ENCODE measurements at regions not wholly inside any gene's neighbourhood (a gene's known extent, or its start where the extent isn't known, plus 50 kb on each side); places are given as distances from the start of the nearest gene placed in this dataset.
A peak's percentile ranks its signal among the peaks of the same experiment; 100 is the strongest.

DNA sequence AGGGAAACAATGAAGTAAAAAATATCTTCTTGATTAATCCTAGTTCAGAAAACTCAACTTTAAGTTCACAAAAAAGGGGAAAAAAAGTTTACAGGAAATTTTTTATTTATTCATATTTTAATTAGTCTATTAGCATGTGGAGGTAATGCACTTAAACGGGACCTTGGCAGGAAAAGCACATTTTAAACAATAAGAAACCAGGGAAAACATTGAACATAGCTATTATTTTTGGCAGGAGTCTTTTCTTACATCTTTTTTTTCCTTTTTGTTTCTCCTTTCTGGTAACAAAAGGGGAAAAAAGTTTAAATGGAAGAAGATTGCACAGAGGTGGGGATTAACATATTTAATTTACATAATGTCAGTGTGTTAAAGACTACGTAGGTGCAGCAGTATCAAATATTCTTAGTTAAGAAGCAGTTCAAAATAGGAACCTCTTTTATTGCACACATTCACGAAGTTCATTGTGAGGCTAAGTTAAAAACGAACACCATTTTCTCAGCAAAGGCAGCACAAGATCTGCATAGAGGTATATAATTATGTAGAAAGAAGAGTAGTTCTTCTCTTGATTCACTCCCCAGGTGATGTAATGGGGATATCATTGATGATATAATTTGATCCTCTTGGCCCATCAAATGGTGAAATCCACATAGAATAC lies 940.5 kb downstream of the CDH11 start:
- Mint-ChIP-seq H3K36me3 (peaks cover 8 to 14% of the 10 kb centered on the region in 2 donors), H3K9me3 (peaks cover 22 to 30% of the 10 kb centered on the region in 2 donors), H3K27ac (no peak overlapping the region)
- ATAC-seq = no peak
- DNase-seq (ENCODE audit: low spot score in 2 of 2) = no peak

DNA sequence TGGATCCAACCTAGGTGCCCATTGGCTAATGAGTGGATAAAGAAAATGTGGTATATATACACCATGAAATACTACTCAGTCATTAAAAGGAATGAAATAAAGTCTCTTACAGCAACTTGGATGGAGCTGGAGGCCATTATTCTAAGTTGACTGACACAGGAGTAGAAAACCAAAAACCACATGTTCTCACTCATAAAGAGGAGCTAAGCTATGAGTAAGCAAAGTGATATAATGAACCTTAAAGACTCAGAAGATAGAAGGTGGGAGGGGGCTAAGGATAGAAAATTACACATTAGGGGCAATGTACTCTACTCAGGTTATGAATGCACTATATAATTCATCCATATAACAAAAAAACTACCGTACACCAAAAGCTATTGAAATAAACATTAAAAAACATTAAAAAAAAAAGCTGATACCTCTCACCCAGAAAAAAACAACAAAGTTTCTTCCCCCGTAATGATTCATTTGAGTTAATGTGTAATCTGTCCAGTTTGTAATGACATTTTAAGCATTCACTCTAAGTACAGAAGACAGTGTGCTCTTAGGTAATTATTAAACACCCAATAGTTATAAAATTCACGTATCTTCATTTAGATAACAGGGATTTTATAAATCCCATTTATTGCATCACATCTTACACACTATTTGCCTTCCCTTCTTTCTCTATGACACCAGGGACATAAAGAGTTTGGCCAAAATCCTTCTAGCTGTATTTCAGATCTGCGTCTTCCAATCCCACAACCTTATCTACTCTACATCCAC lies 941.5 kb downstream of the CDH11 start:
- no peak overlapping the region for H3K27ac Mint-ChIP-seq
- peaks cover 8 to 14% of the 10 kb centered on the region in 2 donors for H3K36me3 Mint-ChIP-seq
- ATAC-seq = no peak
- peaks cover 18 to 26% of the 10 kb centered on the region in 2 donors for H3K9me3 Mint-ChIP-seq
- DNase-seq (ENCODE audit: low spot score in 2 of 2) = no peak

DNA sequence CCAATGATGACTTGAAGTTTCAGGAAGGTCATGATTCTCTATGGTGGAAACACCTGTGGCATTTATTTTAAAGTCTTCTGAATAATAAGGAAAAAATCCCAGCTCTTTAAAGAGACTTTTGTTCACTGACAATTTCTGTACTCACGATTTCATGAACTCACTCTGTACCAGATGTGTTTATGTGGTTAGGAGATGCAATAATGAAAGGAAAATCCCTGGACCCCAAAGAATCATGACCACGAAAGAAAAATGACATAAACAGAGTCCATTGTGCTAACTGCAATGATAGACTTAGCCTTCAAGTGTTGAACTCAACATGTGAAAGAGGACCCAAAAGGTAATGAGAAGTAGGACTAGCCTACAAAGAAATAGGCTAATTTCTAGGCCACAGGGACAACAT lies 947.5 kb downstream of the CDH11 start:
- Mint-ChIP-seq H3K36me3 (peaks cover 8 to 12% of the 10 kb centered on the region in 2 donors), H3K9me3 (peaks cover 30 to 31% of the 10 kb centered on the region in 2 donors), H3K27ac (no peak overlapping the region)
- no peak for ATAC-seq
- no peak for DNase-seq (ENCODE audit: low spot score in 2 of 2)

DNA sequence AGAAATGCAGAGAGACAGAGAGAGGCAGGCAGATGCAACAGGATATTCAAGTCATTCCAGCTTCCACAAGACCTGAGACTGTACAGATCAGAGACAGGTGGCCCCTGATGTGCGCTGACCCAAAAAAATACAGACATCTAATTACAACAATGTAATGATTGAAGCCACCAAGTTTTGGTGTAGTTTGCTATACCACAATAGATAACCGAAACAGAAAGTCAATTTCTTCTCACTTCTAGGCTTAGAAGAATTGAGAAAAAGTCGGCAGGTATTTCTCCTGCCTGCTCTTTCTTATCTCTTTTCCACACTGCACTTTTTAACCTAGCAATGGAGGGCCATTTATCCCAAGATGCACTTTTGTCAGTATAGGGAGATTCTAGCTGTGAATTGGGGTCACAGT lies 949.2 kb downstream of the CDH11 start:
- Mint-ChIP-seq H3K36me3 (peaks cover 10 to 11% of the 10 kb centered on the region in 2 donors), H3K9me3 (peaks cover 29 to 30% of the 10 kb centered on the region in 2 donors), H3K27ac (no peak overlapping the region)
- DNase-seq (ENCODE audit: low spot score in 2 of 2) (no peak), ATAC-seq (no peak)

DNA sequence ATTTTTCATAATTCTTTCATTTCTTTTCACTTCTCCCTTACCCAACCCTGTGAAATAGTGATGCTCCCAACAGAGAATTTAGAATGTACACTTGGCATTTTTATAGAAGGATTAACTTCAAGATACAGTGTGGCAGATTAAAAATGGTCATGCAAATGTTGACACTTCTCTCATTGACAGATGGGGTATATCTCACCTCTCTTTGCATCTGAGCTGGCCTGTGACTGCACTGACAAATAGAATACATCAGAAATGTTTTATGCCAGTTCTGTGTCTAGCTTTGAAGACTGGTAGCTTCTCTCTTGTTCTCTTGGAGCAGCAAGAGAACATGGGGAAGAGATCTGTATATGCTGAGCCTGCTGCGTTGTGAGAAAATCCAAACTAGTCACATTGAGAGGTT lies 949.6 kb downstream of the CDH11 start:
- H3K36me3 Mint-ChIP-seq = peaks cover 6 to 7% of the 10 kb centered on the region in 2 donors
- H3K27ac Mint-ChIP-seq = no peak overlapping the region
- no peak for DNase-seq (ENCODE audit: low spot score in 2 of 2)
- ATAC-seq = no peak
- H3K9me3 Mint-ChIP-seq = peaks cover 25 to 26% of the 10 kb centered on the region in 2 donors

DNA sequence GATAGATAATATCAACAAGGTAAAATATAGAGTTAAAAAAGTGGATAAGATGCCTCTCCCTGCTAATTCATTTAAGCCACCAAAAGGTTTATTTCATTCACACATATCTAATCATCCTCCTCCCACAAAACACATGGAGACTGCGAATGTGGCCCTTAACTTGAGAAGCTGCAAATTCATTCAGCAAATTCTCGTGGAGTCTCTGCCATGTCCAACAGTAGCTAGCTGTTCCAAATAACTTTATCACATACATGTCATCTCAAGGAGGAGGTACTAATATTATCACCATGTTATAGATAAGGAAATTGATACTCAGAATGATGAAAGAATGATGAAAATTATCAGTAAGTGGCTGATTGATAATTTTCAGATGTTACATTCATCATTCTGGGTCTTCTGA lies 950.2 kb downstream of the CDH11 start:
- DNase-seq (ENCODE audit: low spot score in 2 of 2) = no peak
- ATAC-seq = no peak
- peaks cover 24 to 25% of the 10 kb centered on the region in 2 donors for H3K9me3 Mint-ChIP-seq
- no peak overlapping the region for H3K27ac Mint-ChIP-seq
- H3K36me3 Mint-ChIP-seq = peaks cover 5% of the 10 kb centered on the region in 2 donors

DNA sequence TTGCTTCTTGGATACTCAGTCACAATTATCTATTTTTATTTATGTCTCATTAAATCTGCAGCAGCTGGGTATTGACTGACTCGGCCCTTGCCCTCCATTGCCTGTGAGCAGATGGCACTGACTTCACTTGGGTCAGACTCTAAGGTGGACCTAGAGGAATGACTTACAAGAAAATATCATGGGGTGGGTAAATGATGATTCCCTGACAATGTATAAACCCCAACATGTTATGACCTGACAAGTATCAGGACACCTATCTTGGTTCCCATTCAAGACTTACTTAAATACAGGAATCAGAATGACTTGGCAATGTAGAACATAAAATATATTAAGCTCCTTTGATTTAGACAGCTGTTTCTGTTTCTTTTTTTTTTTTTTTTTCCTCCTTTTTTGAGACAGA lies 953.5 kb downstream of the CDH11 start:
- Mint-ChIP-seq H3K27ac (no peak overlapping the region), H3K9me3 (peaks cover 22 to 33% of the 10 kb centered on the region in 2 donors), H3K36me3 (peaks cover 5 to 11% of the 10 kb centered on the region in 2 donors)
- no peak for ATAC-seq
- DNase-seq (ENCODE audit: low spot score in 2 of 2) = no peak

DNA sequence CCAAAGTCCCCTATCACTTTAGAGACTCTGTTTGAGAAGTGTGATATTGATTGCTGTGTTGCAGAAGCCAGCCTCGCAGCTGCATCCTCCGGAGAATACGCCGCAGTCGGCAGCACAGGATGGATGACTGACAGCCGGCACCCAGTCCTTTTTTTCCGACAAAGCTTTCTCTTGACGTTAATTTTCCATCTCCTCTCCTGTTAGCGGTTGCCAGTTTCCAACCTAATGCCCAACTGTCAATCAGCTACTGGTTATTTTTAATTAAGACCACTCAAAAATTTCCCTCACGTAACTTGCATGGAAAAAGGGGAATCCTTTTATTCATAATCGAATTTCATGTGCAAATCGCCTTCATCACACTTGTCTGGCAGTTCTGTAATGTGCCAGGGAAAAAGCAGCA lies 953.9 kb downstream of the CDH11 start:
- no peak for DNase-seq (ENCODE audit: low spot score in 2 of 2)
- Mint-ChIP-seq H3K9me3 (peaks cover 22 to 33% of the 10 kb centered on the region in 2 donors), H3K27ac (no peak overlapping the region), H3K36me3 (peaks cover 5 to 11% of the 10 kb centered on the region in 2 donors)
- no peak for ATAC-seq

DNA sequence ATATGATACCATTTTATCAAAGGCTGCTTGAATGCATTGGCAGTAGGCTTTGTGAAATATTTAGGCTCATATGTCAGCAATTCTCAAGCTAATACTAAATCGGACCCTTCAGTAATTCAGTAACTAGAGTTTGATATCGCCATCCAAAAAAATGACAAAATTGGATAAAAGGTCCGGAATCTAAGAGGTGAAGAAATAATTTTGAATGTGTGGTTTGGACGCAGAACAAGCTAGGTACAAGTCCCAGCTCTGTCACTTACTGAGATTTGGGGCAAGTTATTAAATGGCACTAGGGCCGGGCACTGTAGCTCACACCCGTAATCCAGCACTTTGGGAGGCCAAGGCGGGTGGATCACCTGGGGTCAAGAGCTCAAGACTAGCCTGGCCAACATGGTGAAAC lies 956.5 kb downstream of the CDH11 start:
- peak in 1 of 2 donors; percentile 26 for ATAC-seq
- peaks cover 12 to 26% of the 10 kb centered on the region in 2 donors for H3K9me3 Mint-ChIP-seq
- H3K36me3 Mint-ChIP-seq = peaks cover 5 to 11% of the 10 kb centered on the region in 2 donors
- H3K27ac Mint-ChIP-seq = no peak overlapping the region
- DNase-seq (ENCODE audit: low spot score in 2 of 2) = no peak

DNA sequence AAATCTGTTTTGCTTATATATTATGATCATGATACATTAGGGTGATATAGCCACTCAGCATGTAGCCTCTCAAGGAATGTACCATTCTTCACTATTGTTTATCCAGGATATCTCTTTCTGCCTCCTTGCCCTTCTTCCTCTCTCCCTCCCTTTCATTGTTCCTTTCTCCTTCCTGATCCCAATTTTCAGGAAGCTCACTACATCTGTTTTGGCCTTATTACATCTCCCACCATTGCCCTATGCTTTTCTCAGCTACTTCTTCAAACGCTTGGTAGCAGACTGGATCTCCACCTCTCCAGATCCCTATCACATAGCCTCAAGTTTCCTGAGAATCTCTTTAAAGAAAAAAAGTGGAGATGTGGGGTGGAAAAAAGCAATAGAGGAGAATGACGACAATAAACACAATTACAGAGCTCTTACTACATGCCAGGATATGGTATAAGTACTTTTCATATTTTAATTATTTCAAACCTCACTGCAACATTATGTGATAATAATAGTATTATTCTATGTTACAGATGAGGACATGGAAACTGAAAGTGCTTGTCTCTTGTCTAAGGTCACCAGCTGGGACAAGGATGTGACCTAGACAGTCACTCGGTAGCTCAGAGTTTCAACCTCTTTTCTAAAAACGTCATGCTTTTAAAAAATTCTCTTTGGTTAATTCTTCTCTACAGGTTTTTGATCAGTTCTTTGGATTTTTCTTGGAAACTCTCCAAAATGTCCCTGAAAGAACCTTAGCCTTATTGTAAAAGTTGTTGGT lies 959.1 kb downstream of the CDH11 start:
- ATAC-seq = no peak
- peaks cover 10 to 21% of the 10 kb centered on the region in 2 donors for H3K9me3 Mint-ChIP-seq
- no peak for DNase-seq (ENCODE audit: low spot score in 2 of 2)
- peaks cover 0 to 6% of the 10 kb centered on the region in 2 donors for H3K36me3 Mint-ChIP-seq
- H3K27ac Mint-ChIP-seq = no peak overlapping the region

DNA sequence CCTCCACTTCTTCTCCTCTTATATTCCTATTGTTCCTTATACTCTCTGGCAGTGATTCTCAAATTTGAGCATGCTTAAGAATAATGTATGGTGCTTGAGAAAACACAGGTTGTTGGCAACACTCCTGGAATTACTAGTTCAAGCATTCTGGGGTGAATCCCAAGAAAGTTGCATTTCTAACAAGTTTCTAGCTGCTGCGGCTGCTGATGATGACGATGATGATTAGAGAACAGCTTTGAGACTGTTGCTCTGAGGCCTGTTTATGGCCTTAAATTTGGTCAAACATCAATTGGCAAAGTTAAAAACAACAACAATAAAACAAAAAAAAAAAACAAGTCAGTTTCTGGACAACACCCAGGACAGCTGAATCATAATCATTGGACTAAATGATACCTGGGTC lies 961.9 kb downstream of the CDH11 start:
- DNase-seq (ENCODE audit: low spot score in 2 of 2) (no peak), ATAC-seq (no peak)
- peaks cover 15 to 24% of the 10 kb centered on the region in 2 donors for H3K9me3 Mint-ChIP-seq
- peaks cover 0 to 10% of the 10 kb centered on the region in 2 donors for H3K36me3 Mint-ChIP-seq
- no peak overlapping the region for H3K27ac Mint-ChIP-seq

DNA sequence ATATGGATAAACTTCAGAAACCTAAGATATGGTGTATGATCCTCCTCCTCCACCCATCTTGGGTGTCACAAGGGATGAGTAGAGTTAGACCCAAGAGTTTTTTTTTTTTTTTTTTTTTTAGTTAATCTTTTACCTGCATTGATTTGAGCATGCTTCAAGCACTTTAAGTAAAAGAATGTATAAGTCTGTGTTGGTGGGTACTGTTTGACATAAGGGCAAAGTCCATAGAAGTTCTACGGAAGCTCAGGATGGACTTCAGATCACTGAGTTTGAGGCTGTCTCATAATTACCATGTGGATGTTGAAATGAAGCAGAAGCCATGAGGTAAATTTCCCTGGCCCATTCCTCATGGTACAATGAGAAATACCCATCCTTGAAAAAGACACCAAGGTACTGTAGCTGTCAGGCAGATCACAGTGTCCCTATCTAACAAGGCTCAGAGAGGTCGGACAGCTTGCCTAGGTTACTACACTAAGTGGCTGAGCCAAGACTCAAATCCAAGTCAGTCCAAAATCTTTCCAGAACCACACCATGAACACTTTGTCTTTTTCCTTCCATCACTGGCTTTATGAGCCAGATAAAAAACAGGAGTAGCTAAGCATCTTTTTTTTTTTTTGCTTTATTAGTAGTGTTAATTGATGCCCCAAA lies 962.8 kb downstream of the CDH11 start:
- Mint-ChIP-seq H3K36me3 (peaks cover 0 to 4% of the 10 kb centered on the region in 2 donors), H3K9me3 (peaks cover 10 to 15% of the 10 kb centered on the region in 2 donors), H3K27ac (no peak overlapping the region)
- no peak for ATAC-seq
- no peak for DNase-seq (ENCODE audit: low spot score in 2 of 2)

DNA sequence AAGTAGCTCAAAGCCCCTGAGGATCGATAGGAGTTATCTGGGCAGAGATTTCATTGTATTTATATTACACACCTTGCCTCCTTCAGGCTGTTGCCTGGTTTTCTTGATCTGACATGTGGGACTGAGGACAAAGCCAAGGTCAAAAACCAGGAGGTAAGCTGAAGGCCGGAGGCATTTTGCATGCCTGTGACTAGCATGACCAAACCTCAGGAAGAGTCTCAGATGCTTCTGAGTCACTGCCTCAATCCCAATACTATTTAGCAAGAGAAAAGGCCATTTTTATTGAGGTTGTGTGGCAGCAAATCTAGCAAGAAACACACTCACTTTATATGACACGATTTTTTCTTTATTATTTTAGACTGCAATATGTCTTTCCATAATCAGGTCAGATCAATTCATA lies 968.1 kb downstream of the CDH11 start:
- ATAC-seq (no peak), DNase-seq (ENCODE audit: low spot score in 2 of 2) (no peak)
- peaks cover 18 to 26% of the 10 kb centered on the region in 2 donors for H3K9me3 Mint-ChIP-seq
- H3K27ac Mint-ChIP-seq = no peak overlapping the region
- peaks cover 0 to 4% of the 10 kb centered on the region in 2 donors for H3K36me3 Mint-ChIP-seq

DNA sequence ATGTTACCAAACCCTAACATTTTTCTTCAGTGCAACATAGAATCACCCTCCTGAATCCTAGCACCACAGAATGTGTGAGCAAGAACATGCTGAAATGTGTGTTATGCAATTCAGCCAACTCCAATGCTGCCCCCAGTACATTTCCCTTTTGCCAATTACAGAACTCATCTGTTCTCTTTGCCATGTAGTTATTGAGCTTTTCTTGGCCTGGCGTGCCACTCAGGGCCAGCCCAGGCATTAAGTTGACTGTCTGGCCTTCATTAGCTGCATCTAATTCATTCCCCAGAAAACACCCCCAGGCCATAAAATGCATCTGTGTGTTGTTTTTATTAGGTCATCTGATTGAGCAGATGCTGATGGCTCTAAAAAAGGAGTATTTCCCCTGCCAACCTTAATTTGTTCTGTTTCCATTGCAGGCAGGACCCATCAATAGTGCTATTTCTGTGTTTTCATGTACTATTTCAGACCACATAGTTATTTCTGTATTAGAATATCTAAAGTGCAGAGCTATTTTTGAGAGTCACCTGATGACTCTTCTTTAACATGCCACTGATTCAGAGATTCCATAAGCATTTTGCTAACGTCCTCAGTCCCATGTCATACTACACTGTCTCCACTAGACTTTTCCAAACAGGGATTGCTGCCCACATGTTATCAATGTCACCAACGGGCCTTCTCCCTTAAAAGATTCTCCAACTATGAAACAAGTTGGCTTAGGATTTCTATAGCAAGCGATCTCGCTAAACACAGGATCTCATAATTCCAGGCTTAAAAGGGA lies 969.7 kb downstream of the CDH11 start:
- Mint-ChIP-seq H3K27ac (no peak overlapping the region), H3K9me3 (peaks cover 23 to 32% of the 10 kb centered on the region in 2 donors), H3K36me3 (peaks cover 0 to 4% of the 10 kb centered on the region in 2 donors)
- DNase-seq (ENCODE audit: low spot score in 2 of 2) = no peak
- ATAC-seq = no peak

DNA sequence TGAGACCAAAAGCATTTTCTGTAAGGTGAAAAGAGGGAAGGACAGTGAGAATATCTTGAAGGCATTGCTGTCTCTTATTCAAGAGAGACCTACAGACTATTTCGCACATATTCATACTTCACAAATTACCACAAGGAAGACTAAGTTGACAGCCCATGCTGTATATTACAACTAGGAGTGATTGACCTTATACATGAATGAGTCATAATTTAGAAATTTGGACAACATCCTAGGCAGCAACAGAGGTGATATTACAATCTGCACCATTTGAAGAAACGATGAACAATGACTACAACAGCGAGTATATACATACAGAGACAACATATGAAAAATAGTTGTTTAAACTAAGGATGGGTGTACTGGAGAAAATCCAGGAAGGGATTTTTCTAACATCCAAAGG lies 971.7 kb downstream of the CDH11 start:
- no peak overlapping the region for H3K27ac Mint-ChIP-seq
- H3K36me3 Mint-ChIP-seq = no peaks in the 10 kb centered on the region
- ATAC-seq = no peak
- DNase-seq (ENCODE audit: low spot score in 2 of 2) = no peak
- peaks cover 26 to 31% of the 10 kb centered on the region in 2 donors for H3K9me3 Mint-ChIP-seq

DNA sequence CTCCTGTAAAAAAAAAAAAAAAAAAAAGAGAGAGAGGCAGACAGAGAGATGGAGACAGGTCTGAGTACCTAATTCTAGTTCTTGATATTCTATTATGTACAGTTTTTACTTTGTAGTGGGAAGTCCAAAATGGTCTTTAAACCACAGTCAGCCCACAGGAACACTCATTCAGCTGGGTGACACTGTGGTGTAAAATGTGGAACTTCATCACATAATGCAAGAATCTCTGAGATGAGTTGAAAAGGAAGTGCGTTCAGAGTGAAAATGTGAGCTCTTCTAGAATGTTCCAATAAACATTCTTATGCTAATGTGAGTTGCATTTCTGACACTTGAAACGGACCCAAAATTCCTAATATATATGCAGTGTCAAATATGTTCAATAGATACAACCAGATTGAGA lies 972.1 kb downstream of the CDH11 start:
- Mint-ChIP-seq H3K9me3 (peaks cover 26 to 31% of the 10 kb centered on the region in 2 donors), H3K27ac (no peak overlapping the region)
- ATAC-seq = no peak

More for the DNA sequence above, 972.1 kb downstream of the CDH11 start:
- DNase-seq (ENCODE audit: low spot score in 2 of 2) = no peak
- H3K36me3 Mint-ChIP-seq = no peaks in the 10 kb centered on the region
